MM.1S (cell line): ENCODE measurements at regions not wholly inside any gene's neighbourhood (a gene's known extent, or its start where the extent isn't known, plus 50 kb on each side); places are given as distances from the start of the nearest gene placed in this dataset.

Experiments
- CTCF ChIP-seq: fragments of 300-600 bp; sonication (generic); IDR thresholded peaks from 2 replicates; pipeline ENCODE4 v1.5.1; 2016; ENCODE audit warnings: antibody characterized with exemption, low read length, mixed read lengths
- EZH2 ChIP-seq: fragments of 300-600 bp; sonication (generic); optimal IDR thresholded peaks from 2 replicates; pipeline ENCODE3; 2017; ENCODE audit warnings: low read depth, mild to moderate bottlenecking, antibody characterized with exemption, low read length, mixed read lengths
- EZH2phosphoT487 ChIP-seq: fragments of 300-600 bp; sonication (generic); IDR thresholded peaks from 2 replicates; pipeline ENCODE4 v1.6.1; 2018; ENCODE audit warnings: antibody characterized with exemption, low read length

GRCh38 chr2:225748609-225749008, 349.1 kb downstream of the NYAP2 start:
- TF ChIP-seq CTCF (no peak), EZH2 (no peak), EZH2phosphoT487 (no peak)
